CD14-positive monocyte (primary cell): ENCODE measurements at regions not wholly inside any gene's neighbourhood (a gene's known extent, or its start where the extent isn't known, plus 50 kb on each side); places are given as distances from the start of the nearest gene placed in this dataset.

Experiments used
- DNase-seq, 3 donors: peaks; one replicate each; pipeline ENCODE4 v3.0.0-alpha.2; 2011 to 2022
- H2AFZ ChIP-seq: 2 replicates; pipeline ENCODE4 v1.6.0; 2012; ENCODE audit warnings: mild to moderate bottlenecking, low read depth, low read length, inconsistent platforms; ENCODE audit not compliant: insufficient read depth, poor library complexity, severe bottlenecking
- H3K27ac ChIP-seq, 2 donors: 1 replicate in 1 of 2; 2 replicates in 1 of 2; pipeline ENCODE4 v1.5.1; 2012 to 2013; ENCODE audit warnings: low read length in 2 of 2, control low read depth in 1 of 2, inconsistent platforms in 1 of 2, low read depth in 1 of 2, mild to moderate bottlenecking in 1 of 2
- H3K27me3 ChIP-seq, 2 donors: one replicate each; pipeline versions ENCODE4 v1.6.0 to v1.6.1; 2011 to 2013; ENCODE audit warnings: low read length in 2 of 2; ENCODE audit not compliant: control insufficient read depth in 2 of 2, insufficient read depth in 2 of 2
- H3K36me3 ChIP-seq, 2 donors: replicated peaks in 1 of 2; 1 replicate in 1 of 2; 2 replicates in 1 of 2; pipeline versions ENCODE4 v1.5.1 to v1.6.1; 2012 to 2013; ENCODE audit warnings: low read length in 2 of 2, control low read depth in 1 of 2, inconsistent platforms in 1 of 2, mild to moderate bottlenecking in 1 of 2; ENCODE audit not compliant: insufficient read depth in 2 of 2, control insufficient read depth in 1 of 2
- H3K4me1 ChIP-seq, 2 donors: 1 replicate in 1 of 2; 2 replicates in 1 of 2; pipeline versions ENCODE4 v1.5.1 to v1.6.1; 2012 to 2013; ENCODE audit warnings: low read length in 2 of 2, control low read depth in 1 of 2, inconsistent platforms in 1 of 2, mild to moderate bottlenecking in 1 of 2, moderate library complexity in 1 of 2; ENCODE audit not compliant: insufficient read depth in 2 of 2, control insufficient read depth in 1 of 2
- H3K4me2 ChIP-seq: replicated peaks from 2 replicates; pipeline ENCODE3; 2012; ENCODE audit warnings: low read length, moderate library complexity, mild to moderate bottlenecking; ENCODE audit not compliant: poor library complexity, severe bottlenecking; ENCODE audit errors: extremely low read depth
- H3K4me3 ChIP-seq, 3 experiments: fragments of 200-600 bp in 1 of 3; sonication (generic) in 1 of 3; replicated peaks in 1 of 3; 1 replicate in 2 of 3; 2 replicates in 1 of 3; pipeline ENCODE4 v1.5.1; 2011 to 2013; ENCODE audit warnings: low read length in 3 of 3, mild to moderate bottlenecking in 3 of 3, control low read depth in 2 of 3, low read depth in 2 of 3, inconsistent platforms in 1 of 3, moderate library complexity in 1 of 3
- H3K79me2 ChIP-seq: 2 replicates; pipeline ENCODE4 v1.6.0; 2012; ENCODE audit warnings: mild to moderate bottlenecking, control low read depth, inconsistent platforms, low read length, moderate library complexity; ENCODE audit not compliant: insufficient read depth
- H3K9ac ChIP-seq: 2 replicates; pipeline ENCODE4 v1.6.0; 2017; ENCODE audit warnings: low read length, mild to moderate bottlenecking; ENCODE audit not compliant: insufficient read depth, poor library complexity, severe bottlenecking
- H3K9me3 ChIP-seq, 2 donors: replicated peaks in 1 of 2; 1 replicate in 1 of 2; 2 replicates in 1 of 2; pipeline versions ENCODE4 v1.5.1 to v1.6.1; 2012 to 2013; ENCODE audit warnings: low read length in 2 of 2, control low read depth in 1 of 2; ENCODE audit not compliant: control insufficient read depth in 1 of 2, insufficient read depth in 1 of 2
- H4K20me1 ChIP-seq: 2 replicates; pipeline ENCODE4 v1.6.0; 2012; ENCODE audit warnings: mild to moderate bottlenecking, low read length, control low read depth, moderate library complexity; ENCODE audit not compliant: insufficient read depth
- H3K27ac Mint-ChIP-seq, 7 donors: one replicate each; pipeline ENCODE4 v1.8.0; 2020; ENCODE audit warnings: mild to moderate bottlenecking in 7 of 7, mixed read lengths in 7 of 7, moderate library complexity in 6 of 7, inconsistent platforms in 2 of 7
- H3K27me3 Mint-ChIP-seq, 3 donors: one replicate each; pipeline ENCODE4 v1.8.0; 2021 to 2022; ENCODE audit warnings: low read depth in 3 of 3, mild to moderate bottlenecking in 3 of 3, mixed read lengths in 3 of 3, moderate library complexity in 3 of 3, inconsistent platforms in 1 of 3
- H3K36me3 Mint-ChIP-seq, 2 donors: one replicate each; pipeline ENCODE4 v1.8.0; 2020; ENCODE audit warnings: mixed read lengths in 2 of 2, inconsistent platforms in 1 of 2, mild to moderate bottlenecking in 1 of 2
- H3K4me1 Mint-ChIP-seq: one replicate; pipeline ENCODE4 v1.8.0; 2020; ENCODE audit warnings: mild to moderate bottlenecking, mixed read lengths
- H3K4me3 Mint-ChIP-seq, 2 donors: one replicate each; pipeline ENCODE4 v1.8.0; 2020; ENCODE audit warnings: mild to moderate bottlenecking in 2 of 2, mixed read lengths in 2 of 2, moderate library complexity in 1 of 2
- H3K9me3 Mint-ChIP-seq, 7 donors: one replicate each; pipeline ENCODE4 v1.8.0; 2020 to 2022; ENCODE audit warnings: mixed read lengths in 7 of 7, mild to moderate bottlenecking in 6 of 7, moderate library complexity in 6 of 7, inconsistent platforms in 2 of 7
- CTCF ChIP-seq: fragments of 200-600 bp; IDR thresholded peaks from one replicate; pipeline ENCODE4 v1.8.0; 2022; ENCODE audit warnings: antibody characterized with exemption, mild to moderate bottlenecking
- WGBS: methylation state at CpG from one replicate; pipeline ENCODE4 v1.1.5; 2013; ENCODE audit warnings: missing lambda C conversion rate; ENCODE audit not compliant: insufficient coverage; 5-methylcytosine and 5-hydroxymethylcytosine counted together
- intact Hi-C, 2 donors: fragments of 100-400 bp; cut with micrococcal nuclease; formaldehyde crosslinking; loops; one replicate each; pipeline versions ENCODE4 v1.15.0 to v1.15.1; 2023

- no peak overlapping the region for H3K4me3 Mint-ChIP-seq
- H3K79me2 ChIP-seq: no peaks in the 10 kb centered on the region
Measured at GRCh38 chr16:9516444-9516843, 425.0 kb downstream of the HAPSTR1 start.

GRCh38 chr16:9518051-9518450, 426.6 kb downstream of the HAPSTR1 start:
- Histone ChIP-seq H2AFZ (no peak overlapping the region), H3K79me2 (no peaks in the 10 kb centered on the region), H3K27me3 (no peaks in the 10 kb centered on the region), H4K20me1 (no peaks in the 10 kb centered on the region), H3K9me3 (peaks cover 2 to 5% of the 10 kb centered on the region in 2 donors), H3K27ac (no peak overlapping the region), H3K4me3 (no peak overlapping the region), H3K9ac (no peak overlapping the region), H3K4me1 (no peaks in the 10 kb centered on the region), H3K36me3 (no peaks in the 10 kb centered on the region), H3K4me2 (no peak overlapping the region)
- Mint-ChIP-seq H3K27ac (no peak overlapping the region), H3K4me3 (no peak overlapping the region), H3K27me3 (peaks cover 0 to 2% (median 0%) of the 10 kb centered on the region in 3 donors), H3K4me1 (no peaks in the 10 kb centered on the region), H3K9me3 (peaks cover 0 to 2% (median 1%) of the 10 kb centered on the region in 7 donors), H3K36me3 (no peaks in the 10 kb centered on the region)
- no peak for DNase-seq
- intact Hi-C loops: no loop called here
- no CpG with 5 or more reads among the region's 3 CpGs for WGBS
- no peak for TF ChIP-seq CTCF

More at GRCh38 chr16:9516444-9516843, 425.0 kb downstream of the HAPSTR1 start:
- Histone ChIP-seq H3K4me2 (no peak overlapping the region), H3K4me1 (no peaks in the 10 kb centered on the region), H3K27me3 (no peaks in the 10 kb centered on the region), H3K4me3 (no peak overlapping the region), H3K9ac (no peak overlapping the region), H4K20me1 (no peaks in the 10 kb centered on the region), H2AFZ (no peak overlapping the region), H3K27ac (no peak overlapping the region), H3K9me3 (peaks cover 5 to 9% of the 10 kb centered on the region in 2 donors), H3K36me3 (no peaks in the 10 kb centered on the region)
- H3K27ac Mint-ChIP-seq: no peak overlapping the region
- no peak for TF ChIP-seq CTCF
- intact Hi-C loops: no loop called here
- no peaks in the 10 kb centered on the region for H3K4me1 Mint-ChIP-seq
- peaks cover 0 to 6% (median 2%) of the 10 kb centered on the region in 7 donors for H3K9me3 Mint-ChIP-seq
- whole genome bisulfite sequencing: 100% methylated on average over 1 of the region's 3 CpGs
- peaks cover 0 to 4% (median 0%) of the 10 kb centered on the region in 3 donors for H3K27me3 Mint-ChIP-seq
- no peaks in the 10 kb centered on the region for H3K36me3 Mint-ChIP-seq
- no peak for DNase-seq
